GM23338 (cell line): ENCODE measurements at regions not wholly inside any gene's neighbourhood (a gene's known extent, or its start where the extent isn't known, plus 50 kb on each side); places are given as distances from the start of the nearest gene placed in this dataset.
A peak's percentile ranks its signal among the peaks of the same experiment; 100 is the strongest.

ENCODE experiments used
- ATAC-seq: fragments of 200-7000 bp; cut with Tn5 transposase; 3 replicates; pipeline ENCODE4 v1.9.1; 2020
- DNase-seq: peaks from one replicate; pipeline ENCODE4 v3.0.0-alpha.2; 2015; ENCODE audit warnings: low spot score
- H2AFZ ChIP-seq: fragments of 200-600 bp; sonication (generic); 2 replicates; pipeline ENCODE4 v1.8.0; 2016; ENCODE audit warnings: antibody characterized with exemption, mild to moderate bottlenecking, moderate library complexity
- H3F3A ChIP-seq: fragments of 200-600 bp; sonication (generic); replicated peaks from 2 replicates; pipeline ENCODE4 v1.8.0; 2017; ENCODE audit warnings: antibody characterized with exemption, mixed run types, low read depth
- H3K27ac ChIP-seq: fragments of 200-600 bp; sonication (generic); 2 replicates; pipeline ENCODE4 v1.6.1; 2016; ENCODE audit warnings: low read depth
- H3K27me3 ChIP-seq: fragments of 200-600 bp; sonication (generic); 2 replicates; pipeline ENCODE4 v1.8.0; 2016; ENCODE audit warnings: mild to moderate bottlenecking, mixed run types, moderate library complexity; ENCODE audit not compliant: insufficient read depth
- H3K36me3 ChIP-seq: fragments of 200-600 bp; sonication (generic); 2 replicates; pipeline ENCODE4 v1.8.0; 2016; ENCODE audit warnings: mild to moderate bottlenecking; ENCODE audit not compliant: insufficient read depth
- H3K4me1 ChIP-seq: fragments of 200-600 bp; sonication (generic); 2 replicates; pipeline ENCODE4 v1.8.0; 2016; ENCODE audit warnings: mild to moderate bottlenecking, moderate library complexity; ENCODE audit not compliant: insufficient read depth
- H3K4me2 ChIP-seq: fragments of 200-600 bp; sonication (generic); 2 replicates; pipeline ENCODE4 v1.7.1; 2017; ENCODE audit warnings: mixed run types
- H3K4me3 ChIP-seq: fragments of 200-600 bp; sonication (generic); 2 replicates; pipeline ENCODE4 v1.6.1; 2016; ENCODE audit warnings: mixed run types
- H3K79me2 ChIP-seq: fragments of 200-600 bp; sonication (generic); replicated peaks from 2 replicates; pipeline ENCODE4 v1.8.0; 2017; ENCODE audit warnings: mild to moderate bottlenecking; ENCODE audit not compliant: insufficient read depth
- H3K9me2 ChIP-seq: fragments of 200-600 bp; sonication (generic); 2 replicates; pipeline ENCODE4 v1.8.0; 2017; ENCODE audit not compliant: insufficient read depth
- H4K20me1 ChIP-seq: fragments of 200-600 bp; sonication (generic); replicated peaks from 2 replicates; pipeline ENCODE4 v1.8.0; 2017; ENCODE audit warnings: mild to moderate bottlenecking; ENCODE audit not compliant: insufficient read depth
- H3K27ac Mint-ChIP-seq: 2 replicates; pipeline ENCODE4 v1.8.0; 2020; ENCODE audit warnings: inconsistent platforms, mild to moderate bottlenecking, moderate library complexity, mixed read lengths
- H3K27me3 Mint-ChIP-seq: 3 replicates; pipeline ENCODE4 v1.8.0; 2022; ENCODE audit warnings: low read depth, mild to moderate bottlenecking, moderate library complexity, mixed read lengths, inconsistent platforms; ENCODE audit not compliant: insufficient read depth, poor library complexity
- H3K36me3 Mint-ChIP-seq: 3 replicates; pipeline ENCODE4 v1.8.0; 2021; ENCODE audit warnings: low read depth, mild to moderate bottlenecking, inconsistent platforms, moderate library complexity, mixed read lengths
- H3K4me1 Mint-ChIP-seq: 3 replicates; pipeline ENCODE4 v1.8.0; 2020; ENCODE audit warnings: mild to moderate bottlenecking, inconsistent platforms, mixed read lengths
- H3K4me3 Mint-ChIP-seq: 3 replicates; pipeline ENCODE4 v1.8.0; 2021; ENCODE audit warnings: moderate library complexity, mild to moderate bottlenecking, inconsistent platforms, mixed read lengths
- H3K9me3 Mint-ChIP-seq: 3 replicates; pipeline ENCODE4 v1.8.0; 2020; ENCODE audit warnings: moderate library complexity, mild to moderate bottlenecking, inconsistent platforms, mixed read lengths
- CREB1 ChIP-seq: fragments of 250-450 bp; sonication (Bioruptor Pico); IDR thresholded peaks from 2 replicates; pipeline ENCODE4 v1.5.0; 2020; ENCODE audit warnings: low read depth, mild to moderate bottlenecking, moderate library complexity
- CTCF ChIP-seq, 2 experiments: fragments of 200-600 bp in 1 of 2; sonication (generic) in 1 of 2; conservative IDR thresholded peaks; 2 replicates each; pipeline versions ENCODE4 v1.5.1 to v1.6.1; 2016 to 2017; ENCODE audit warnings: antibody characterized with exemption in 2 of 2, low read depth in 2 of 2, mild to moderate bottlenecking in 2 of 2, moderate library complexity in 1 of 2
- ETS1 ChIP-seq: IDR thresholded peaks from 2 replicates; pipeline ENCODE4 v1.6.1; 2016; ENCODE audit warnings: antibody characterized with exemption
- EZH2 ChIP-seq: fragments of 200-600 bp; sonication (generic); IDR thresholded peaks from one replicate; pipeline ENCODE4 v1.8.0; 2017; ENCODE audit warnings: antibody characterized with exemption, mild to moderate bottlenecking, low read depth; ENCODE audit not compliant: unreplicated experiment
- EZH2phosphoT487 ChIP-seq: fragments of 200-600 bp; sonication (generic); IDR thresholded peaks from one replicate; pipeline ENCODE4 v1.8.1; 2018; ENCODE audit warnings: antibody characterized with exemption; ENCODE audit not compliant: unreplicated experiment
- NANOG ChIP-seq: IDR thresholded peaks from 2 replicates; pipeline ENCODE4 v1.6.1; 2016; ENCODE audit warnings: antibody characterized with exemption, borderline replicate concordance
- POLR2AphosphoS5 ChIP-seq: IDR thresholded peaks from 2 replicates; pipeline ENCODE4 v1.6.1; 2016; ENCODE audit warnings: antibody characterized with exemption, low read depth
- STAT1 ChIP-seq: IDR thresholded peaks from one replicate; pipeline ENCODE4 v1.6.1; 2016; ENCODE audit warnings: antibody characterized with exemption; ENCODE audit not compliant: unreplicated experiment
- ZNF114 ChIP-seq: fragments of 250-450 bp; sonication (Bioruptor Pico); IDR thresholded peaks from 2 replicates; pipeline ENCODE4 v1.5.0; 2020; ENCODE audit warnings: mild to moderate bottlenecking, moderate library complexity
- ZNF331 ChIP-seq: fragments of 250-450 bp; sonication (Bioruptor Pico); IDR thresholded peaks from 2 replicates; pipeline ENCODE4 v1.5.0; 2020; ENCODE audit warnings: low read depth, mild to moderate bottlenecking, moderate library complexity
- ZNF462 ChIP-seq: fragments of 250-450 bp; sonication (Bioruptor Pico); IDR thresholded peaks from 2 replicates; pipeline ENCODE4 v1.5.0; 2020; ENCODE audit warnings: mild to moderate bottlenecking, moderate library complexity

GRCh38 chr5:144011388-144011787, 159.1 kb downstream of the YIPF5 start:
- H2AFZ ChIP-seq, result no peak overlapping the region
- peaks cover 4% of the 10 kb centered on the region; the same call in 1 of the 2 replicates for H3F3A ChIP-seq
- ATAC-seq (peak; percentile 94), DNase-seq (peak; percentile 81)
- peak overlapping the region; percentile 83; the same call in 1 of the 2 replicates for H3K27ac Mint-ChIP-seq
- no peaks in the 10 kb centered on the region for H3K9me2 ChIP-seq
- H3K9me3 Mint-ChIP-seq, result peaks cover 72% of the 10 kb centered on the region
- H3K4me2 ChIP-seq, result no peak overlapping the region
- H3K36me3 Mint-ChIP-seq, result peaks cover 70% of the 10 kb centered on the region
- H3K4me3 ChIP-seq, result no peak overlapping the region
- H3K27me3 Mint-ChIP-seq, result peaks cover 13% of the 10 kb centered on the region
- TF ChIP-seq POLR2AphosphoS5 (no peak), ZNF462 (CRISPR knock-in tag) (no peak), STAT1 (no peak), ZNF331 (CRISPR knock-in tag) (no peak), EZH2phosphoT487 (no peak), ZNF114 (CRISPR knock-in tag) (no peak), NANOG (peak; percentile 85; the same call in 1 of the 2 replicates)
- peaks cover 29% of the 10 kb centered on the region for H3K36me3 ChIP-seq
- H4K20me1 ChIP-seq, result no peaks in the 10 kb centered on the region
- peaks cover 4% of the 10 kb centered on the region for H3K4me1 ChIP-seq
- peaks cover 13% of the 10 kb centered on the region; the same call in 2 of the 3 replicates for H3K4me1 Mint-ChIP-seq
- H3K4me3 Mint-ChIP-seq, result no peak overlapping the region; the same call in 2 of the 3 replicates
- peak overlapping the region; percentile 93 for H3K27ac ChIP-seq
- no peaks in the 10 kb centered on the region for H3K27me3 ChIP-seq
- H3K79me2 ChIP-seq, result no peaks in the 10 kb centered on the region

- Histone ChIP-seq H3K36me3 (peaks cover 25% of the 10 kb centered on the region), H3K27me3 (no peaks in the 10 kb centered on the region), H3K4me3 (no peak overlapping the region), H3K9me2 (no peaks in the 10 kb centered on the region; the same call in 1 of the 2 replicates), H3K79me2 (no peaks in the 10 kb centered on the region), H3K4me2 (no peak overlapping the region), H2AFZ (no peak overlapping the region), H3K4me1 (peaks cover 28% of the 10 kb centered on the region), H3F3A (peaks cover 4% of the 10 kb centered on the region; the same call in 1 of the 2 replicates), H4K20me1 (no peaks in the 10 kb centered on the region), H3K27ac (no peak overlapping the region)
- Mint-ChIP-seq H3K4me3 (no peak overlapping the region), H3K36me3 (peaks cover 56% of the 10 kb centered on the region), H3K9me3 (peaks cover 61% of the 10 kb centered on the region), H3K27me3 (peaks cover 17% of the 10 kb centered on the region), H3K27ac (no peak overlapping the region), H3K4me1 (peaks cover 26% of the 10 kb centered on the region)
- ATAC-seq, result no peak
- DNase-seq, result no peak
- no peak for TF ChIP-seq ZNF331 (CRISPR knock-in tag)
- TF ChIP-seq STAT1, result no peak
- TF ChIP-seq CREB1 (CRISPR knock-in tag), result no peak
- no peak for TF ChIP-seq ZNF114 (CRISPR knock-in tag)
- no peak for TF ChIP-seq EZH2phosphoT487
- TF ChIP-seq EZH2, result no peak
- no peak for TF ChIP-seq CTCF (conservative IDR thresholded peaks at IDR 0.05; ENCODE audit: low read depth in 2 of 2)
- no peak for TF ChIP-seq ETS1
Observed at GRCh38 chr5:144013816-144014215, 156.6 kb downstream of the YIPF5 start.
